Hepatocyte (in vitro differentiated cells): ENCODE measurements at regions not wholly inside any gene's neighbourhood (a gene's known extent, or its start where the extent isn't known, plus 50 kb on each side); places are given as distances from the start of the nearest gene placed in this dataset.

Source experiments
- CTCF ChIP-seq: fragments of 200-600 bp; sonication (generic); IDR thresholded peaks from 2 replicates; pipeline ENCODE4 v1.5.1; 2016; ENCODE audit warnings: antibody characterized with exemption, mild to moderate bottlenecking; ENCODE audit not compliant: poor library complexity
- EZH2 ChIP-seq: fragments of 200-600 bp; sonication (generic); IDR thresholded peaks from 2 replicates; pipeline ENCODE4 v1.6.1; 2016; ENCODE audit warnings: antibody characterized with exemption, mild to moderate bottlenecking, borderline replicate concordance
- EZH2phosphoT487 ChIP-seq: fragments of 200-600 bp; sonication (generic); IDR thresholded peaks from one replicate; pipeline ENCODE4 v1.6.1; 2018; ENCODE audit warnings: antibody characterized with exemption, mild to moderate bottlenecking, low read depth, moderate library complexity; ENCODE audit not compliant: unreplicated experiment, severe bottlenecking

GRCh38 chr3:177948716-177949425, 587.4 kb upstream of the KCNMB2 start:
- TF ChIP-seq CTCF (no peak), EZH2phosphoT487 (no peak), EZH2 (no peak)
